Ureter (tissue), 1 donor: ENCODE measurements at regions not wholly inside any gene's neighbourhood (a gene's known extent, or its start where the extent isn't known, plus 50 kb on each side); places are given as distances from the start of the nearest gene placed in this dataset.

ENCODE experiments used
- DNase-seq: peaks from one replicate; pipeline ENCODE4 v3.0.0-alpha.2; 2020; ENCODE audit warnings: low spot score
- donor health status: DM: yes; HTN: yes; CAD: no.

DNA sequence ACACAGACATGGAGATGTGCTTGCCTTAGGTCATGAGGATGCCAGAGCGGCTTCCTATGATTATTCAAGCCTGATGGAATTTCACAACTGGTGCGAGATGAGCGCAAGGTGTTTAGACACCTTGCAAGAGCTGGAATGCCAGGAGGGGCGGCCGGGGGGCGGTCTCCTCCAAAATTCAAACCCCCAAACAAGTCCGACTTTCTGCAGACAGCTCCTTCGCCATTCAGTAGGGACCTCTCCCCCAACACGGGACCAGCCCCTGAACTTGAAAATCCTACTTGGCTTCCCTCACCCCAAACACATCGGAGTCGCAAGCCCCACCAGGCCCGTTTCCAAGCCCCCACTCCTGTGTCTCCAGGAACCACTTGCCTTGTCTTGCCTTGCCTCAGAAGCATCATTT lies 64.8 kb upstream of the ID2 start:
- no peak for DNase-seq

DNA sequence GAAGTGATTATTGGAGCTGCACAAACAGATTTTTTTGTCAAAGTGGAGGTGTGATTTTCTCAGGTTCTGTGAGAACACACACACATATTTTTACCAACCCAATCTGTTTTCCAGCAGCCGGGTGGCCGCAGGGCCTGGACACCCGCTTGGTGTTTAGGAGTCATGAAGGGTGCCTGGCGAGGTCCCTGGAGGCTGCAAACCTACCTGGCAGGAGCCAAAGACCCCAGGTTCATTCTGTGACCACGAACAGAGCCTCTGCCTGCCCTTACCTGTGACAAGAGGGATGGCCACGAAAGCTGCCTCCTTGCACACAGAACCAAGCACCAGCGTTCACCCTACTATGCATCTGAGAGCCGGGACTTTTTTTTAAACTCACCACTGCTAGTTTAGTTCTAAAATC lies 64.3 kb upstream of the ID2 start:
- DNase-seq = no peak

DNA sequence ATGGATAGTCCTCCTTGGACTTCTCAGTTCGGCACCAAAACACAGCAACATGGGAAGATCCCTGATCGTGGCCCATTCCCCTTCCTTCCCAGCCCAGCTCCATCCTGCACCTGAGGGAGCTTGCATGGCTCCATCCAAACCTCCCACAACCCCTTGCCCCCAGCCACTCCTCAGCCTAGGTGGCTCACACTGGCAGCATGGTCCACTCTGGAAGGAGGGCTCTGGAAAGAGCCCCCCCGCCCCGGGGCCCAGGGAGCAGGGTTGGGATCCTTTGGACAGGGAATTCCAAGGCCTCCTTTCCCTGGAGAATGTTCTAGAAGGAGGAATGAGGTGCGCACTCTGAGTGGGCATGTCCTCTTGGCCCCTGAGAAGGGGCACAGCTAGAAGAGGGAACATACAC lies 62.8 kb upstream of the ID2 start:
- DNase-seq = no peak

DNA sequence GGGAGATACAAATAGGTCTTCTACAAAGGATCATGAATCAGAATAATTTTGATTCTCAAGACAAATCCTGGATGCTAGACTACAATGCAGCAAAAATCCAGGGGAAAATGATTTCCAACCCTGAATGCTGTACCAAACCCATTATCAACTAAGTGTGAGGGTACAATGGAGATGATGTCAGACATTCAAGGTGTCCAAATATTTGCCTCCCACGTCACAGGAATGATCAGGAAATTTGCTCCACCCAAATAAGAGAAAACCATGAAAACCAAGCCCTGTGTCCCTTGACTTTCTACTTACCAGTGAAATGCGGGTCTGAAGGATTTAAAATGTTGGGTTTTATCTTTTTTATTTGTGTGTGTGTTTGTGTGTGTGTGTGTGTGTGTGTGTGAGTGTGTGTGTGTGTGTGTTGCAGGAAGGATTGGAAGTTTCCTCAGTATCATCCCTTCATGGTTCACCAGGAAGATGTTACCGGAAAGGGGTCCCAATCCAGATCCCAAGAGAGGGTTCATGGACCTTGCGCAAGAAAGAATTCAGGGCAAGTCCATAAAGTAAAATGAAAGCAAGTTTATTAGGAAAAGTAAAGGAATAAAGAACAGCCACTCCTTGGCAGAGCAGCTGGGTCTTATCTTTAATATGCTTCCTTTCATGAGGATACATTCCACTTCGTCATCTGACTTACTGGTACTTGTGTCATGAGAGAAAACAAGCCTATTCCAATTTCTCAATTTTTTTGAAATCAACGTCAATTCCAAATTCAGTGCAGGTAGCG lies 61.1 kb upstream of the ID2 start:
- no peak for DNase-seq

DNA sequence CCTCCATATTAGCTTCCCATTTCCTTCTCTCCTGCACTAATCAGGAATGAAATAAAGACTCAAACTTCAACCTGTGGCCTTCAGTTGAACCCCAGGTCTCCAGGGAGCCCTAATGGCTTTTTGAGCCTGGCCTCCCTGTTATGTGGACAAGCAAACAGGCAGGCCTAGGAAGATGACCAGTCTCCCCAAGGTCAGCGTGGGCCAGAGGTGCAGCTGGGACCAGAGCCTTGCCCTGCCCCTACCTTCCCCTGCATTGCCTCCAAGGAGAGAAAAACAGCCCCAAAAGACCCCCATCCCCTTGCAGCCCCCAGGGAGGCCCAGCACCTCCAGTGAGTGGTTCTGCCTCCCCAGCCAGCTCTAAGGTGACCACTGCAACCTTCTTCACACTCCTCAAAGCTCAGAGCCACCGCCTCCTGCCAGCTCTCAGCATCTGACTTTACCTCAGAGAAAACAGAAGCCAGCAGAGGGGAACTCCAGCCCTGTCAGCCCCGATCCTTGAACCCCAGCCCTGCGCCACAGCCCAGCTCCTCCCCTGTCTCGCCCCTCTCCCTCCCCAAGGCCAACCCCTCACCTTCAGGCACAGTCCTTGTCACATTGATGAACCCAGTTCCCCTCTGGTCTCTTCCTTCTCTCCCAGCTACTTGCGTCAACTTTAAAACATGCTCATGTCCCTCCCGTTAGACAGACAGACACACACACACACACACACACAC lies 59.5 kb upstream of the ID2 start:
- no peak for DNase-seq

DNA sequence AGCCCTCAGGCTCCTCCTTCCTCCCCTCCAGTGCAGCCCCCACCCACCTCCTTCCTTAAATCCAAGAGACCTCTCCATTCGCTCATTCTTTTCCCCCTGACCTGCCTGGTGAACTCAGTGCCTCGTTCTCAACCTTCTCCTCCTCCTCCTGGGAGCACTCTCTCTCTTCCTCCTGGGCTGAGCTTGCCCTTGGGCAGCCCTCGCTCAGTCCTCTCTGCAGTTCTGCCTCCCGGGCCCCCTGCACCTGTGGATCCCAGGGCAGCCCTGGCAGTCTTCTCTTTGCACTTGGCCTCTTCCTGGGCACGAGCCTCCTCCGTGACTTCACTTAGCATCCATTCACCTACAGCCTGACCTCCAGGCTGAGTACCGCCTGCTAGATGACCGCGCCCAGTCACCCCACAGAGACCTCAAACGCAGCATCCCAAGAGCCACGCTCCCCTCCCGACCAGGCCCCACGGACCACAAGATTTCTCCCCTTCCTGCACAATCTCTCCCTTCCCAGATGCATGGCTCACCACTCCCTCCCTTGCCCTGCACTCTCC lies 58.9 kb upstream of the ID2 start:
- DNase-seq = no peak

DNA sequence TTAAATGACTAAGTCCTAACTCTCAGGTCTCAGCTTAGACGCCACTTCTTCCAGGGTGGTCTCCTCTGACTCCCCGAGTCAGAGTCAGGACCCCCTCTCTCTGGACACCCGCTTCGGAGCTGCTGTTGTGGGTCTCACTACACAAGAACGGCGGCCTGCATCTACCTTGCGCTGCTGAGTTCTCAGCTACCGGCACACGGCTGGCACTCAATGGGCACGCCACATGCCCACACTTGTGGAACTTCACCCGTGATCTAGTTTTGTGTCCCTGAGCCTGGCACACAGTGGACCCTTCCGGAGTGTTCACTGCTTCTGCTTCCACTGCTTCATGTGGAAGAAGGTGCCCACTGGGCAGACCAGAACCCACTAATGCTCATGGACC lies 58.3 kb upstream of the ID2 start:
- DNase-seq = no peak

DNA sequence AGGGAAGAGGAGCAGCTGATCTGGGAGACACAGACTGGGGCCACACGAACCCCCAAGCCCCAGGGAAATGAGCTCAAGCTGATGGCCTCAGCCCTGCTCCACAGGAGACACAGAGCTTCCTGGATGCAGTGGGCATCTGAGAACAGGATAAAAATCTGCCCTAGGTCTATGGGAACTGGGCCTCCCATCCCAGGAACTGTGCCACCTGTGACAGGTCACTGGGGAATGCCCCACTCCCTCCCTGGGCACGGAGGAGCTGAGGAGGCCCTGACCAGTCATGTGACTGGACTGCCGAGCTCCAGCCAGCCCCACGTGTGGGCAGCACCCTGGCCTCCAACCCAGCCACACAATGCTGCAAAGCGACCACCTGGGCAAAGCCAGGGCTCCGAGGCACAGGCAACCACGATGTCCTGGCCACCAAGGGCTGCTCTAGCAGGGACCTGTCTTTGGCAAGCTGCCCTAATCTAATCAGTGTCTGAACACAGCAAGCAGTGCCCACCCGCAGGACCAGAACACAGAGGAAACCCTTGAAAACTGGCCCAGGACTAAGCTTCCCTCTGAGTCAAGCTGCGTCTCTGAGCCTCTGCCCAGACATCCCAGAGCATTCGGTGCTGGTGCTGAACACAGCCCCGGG lies 57.8 kb upstream of the ID2 start:
- no peak for DNase-seq

DNA sequence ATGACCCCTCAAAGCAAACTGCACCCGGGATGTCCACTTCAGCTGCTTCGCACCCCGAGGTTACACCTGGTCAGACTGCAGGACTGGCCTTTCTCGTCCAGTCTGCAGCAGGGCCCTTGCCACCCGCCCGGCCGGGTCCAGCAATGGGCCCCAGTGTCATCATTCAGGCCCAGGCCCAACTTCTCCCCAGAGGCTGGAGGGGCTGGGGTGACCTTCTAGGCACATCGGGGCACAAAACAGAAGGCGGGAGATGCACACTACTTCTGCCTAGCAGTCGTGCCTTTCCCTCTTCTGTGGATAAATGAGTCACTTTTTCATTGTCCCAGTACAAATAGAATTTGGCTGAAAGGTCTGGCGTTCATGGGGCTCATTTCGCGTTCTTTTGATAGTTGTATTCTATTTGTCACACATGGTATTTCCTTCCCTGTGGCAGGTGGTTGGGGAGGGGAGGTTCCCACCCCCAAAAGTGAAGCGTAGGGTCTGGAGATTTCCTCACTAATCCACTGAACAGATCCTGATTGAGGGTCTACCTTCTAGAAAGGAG lies 56.9 kb upstream of the ID2 start:
- no peak for DNase-seq

DNA sequence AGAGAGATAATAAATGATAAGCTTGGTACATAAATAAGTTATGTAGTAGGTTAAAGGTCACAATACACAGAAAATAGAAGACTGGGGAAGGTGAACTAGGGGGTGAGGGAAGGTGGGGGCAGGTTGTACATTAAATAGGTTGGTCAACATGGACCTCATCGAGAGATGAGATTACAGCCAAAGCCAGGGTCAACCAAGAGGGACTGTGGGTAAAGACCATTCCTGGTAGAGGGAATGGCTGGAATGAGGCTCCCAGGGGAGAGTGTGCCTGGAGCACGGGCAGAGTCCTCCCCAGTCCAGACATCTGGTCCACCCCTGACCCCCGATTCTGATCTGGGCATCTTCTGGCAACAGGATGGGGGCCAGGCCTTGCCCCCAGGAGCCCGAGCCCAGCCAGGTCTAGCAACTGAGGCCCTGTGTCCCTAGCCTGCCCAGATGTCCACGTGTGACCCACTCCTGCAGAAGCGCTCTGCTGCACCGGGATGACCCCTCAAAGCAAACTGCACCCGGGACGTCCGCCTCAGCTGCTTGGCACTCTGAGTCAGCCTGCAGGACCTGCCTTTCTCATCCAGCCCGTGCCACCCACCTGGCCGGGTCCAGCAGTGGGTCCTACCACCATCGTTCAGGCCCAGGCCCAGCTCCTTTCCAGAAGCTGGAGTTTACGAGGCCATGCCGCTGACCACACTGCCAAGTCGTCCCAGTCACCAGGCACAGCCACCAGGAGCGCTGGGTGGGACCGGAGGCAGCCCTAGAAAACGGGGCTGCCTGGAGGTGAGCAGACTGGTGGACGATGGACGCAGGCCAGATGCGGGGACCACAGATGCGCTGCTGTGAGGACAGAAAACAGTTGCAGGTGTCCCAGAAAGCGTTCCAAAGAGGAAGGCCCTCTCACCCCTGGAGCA lies 56.2 kb upstream of the ID2 start:
- no peak for DNase-seq

DNA sequence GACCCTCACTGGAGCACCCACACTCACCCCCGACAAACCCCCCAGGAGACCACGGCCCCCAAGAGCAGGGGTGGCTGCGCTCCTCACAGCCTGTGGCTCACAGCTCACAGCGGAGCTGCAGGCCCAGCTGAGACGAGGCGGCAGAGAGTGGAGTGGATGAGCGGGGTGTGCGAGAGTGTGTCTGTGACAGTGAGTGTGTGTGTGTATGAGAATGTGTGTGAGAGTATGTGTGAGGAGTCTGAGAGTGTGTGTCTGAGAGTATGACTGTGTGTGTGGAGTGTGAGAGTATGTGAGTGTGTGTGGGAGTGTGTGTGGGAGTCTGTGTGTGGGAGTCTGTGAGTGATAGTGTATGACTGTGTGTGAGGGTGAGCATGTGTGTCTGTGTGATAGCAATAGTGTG lies 55.3 kb upstream of the ID2 start:
- no peak for DNase-seq

DNA sequence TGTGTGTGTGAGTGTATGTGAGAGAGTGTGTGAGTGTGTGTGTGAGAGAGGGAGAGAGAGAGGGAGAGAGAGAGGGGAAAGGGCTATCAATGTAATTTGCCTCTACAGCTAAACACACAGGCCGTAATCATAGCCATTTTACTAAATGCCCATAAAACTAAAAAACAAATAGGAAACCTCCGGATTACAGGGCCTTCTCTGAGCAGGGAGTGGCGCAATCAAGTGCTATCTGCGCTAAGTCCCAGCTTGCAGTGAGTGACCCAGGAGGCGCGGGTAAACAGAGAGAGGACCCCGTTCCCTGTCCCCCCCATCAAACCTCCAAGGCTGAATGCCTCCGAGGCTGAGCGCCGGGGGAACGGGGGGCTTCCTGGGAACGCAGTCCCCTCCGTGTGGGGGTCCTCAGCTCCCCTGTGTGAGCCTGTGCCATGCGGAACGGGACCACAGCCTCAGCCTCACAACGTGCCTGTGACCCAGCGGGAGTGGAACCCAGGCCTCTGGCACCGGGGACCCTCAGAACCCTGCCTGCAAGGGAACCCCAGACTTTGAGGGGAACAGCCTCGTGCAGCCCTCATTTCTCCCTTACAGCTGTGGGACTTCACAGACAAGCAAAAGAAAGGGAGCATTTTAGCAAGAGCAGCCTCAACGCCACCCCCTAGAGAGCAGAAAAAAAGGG lies 54.7 kb upstream of the ID2 start:
- DNase-seq = no peak

DNA sequence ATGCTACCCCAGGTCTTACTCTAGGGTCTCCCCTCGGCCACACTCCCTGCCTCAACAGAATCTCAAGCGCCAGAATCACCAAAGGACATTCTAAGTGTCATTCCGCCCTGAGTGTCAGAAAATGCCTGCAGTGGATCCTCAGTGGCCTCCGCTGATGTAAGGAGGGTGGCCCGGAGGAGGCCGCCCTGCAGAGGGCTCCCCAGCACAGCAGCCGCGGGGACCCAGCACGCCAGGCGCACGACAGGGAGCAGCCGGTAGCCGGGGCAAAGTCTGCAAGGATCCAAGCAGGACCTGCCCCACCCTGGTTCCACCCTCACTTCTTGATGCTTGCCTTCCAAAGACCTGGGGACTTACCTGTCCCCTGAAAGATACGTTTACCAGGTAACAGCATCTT lies 54.2 kb upstream of the ID2 start:
- DNase-seq = no peak

DNA sequence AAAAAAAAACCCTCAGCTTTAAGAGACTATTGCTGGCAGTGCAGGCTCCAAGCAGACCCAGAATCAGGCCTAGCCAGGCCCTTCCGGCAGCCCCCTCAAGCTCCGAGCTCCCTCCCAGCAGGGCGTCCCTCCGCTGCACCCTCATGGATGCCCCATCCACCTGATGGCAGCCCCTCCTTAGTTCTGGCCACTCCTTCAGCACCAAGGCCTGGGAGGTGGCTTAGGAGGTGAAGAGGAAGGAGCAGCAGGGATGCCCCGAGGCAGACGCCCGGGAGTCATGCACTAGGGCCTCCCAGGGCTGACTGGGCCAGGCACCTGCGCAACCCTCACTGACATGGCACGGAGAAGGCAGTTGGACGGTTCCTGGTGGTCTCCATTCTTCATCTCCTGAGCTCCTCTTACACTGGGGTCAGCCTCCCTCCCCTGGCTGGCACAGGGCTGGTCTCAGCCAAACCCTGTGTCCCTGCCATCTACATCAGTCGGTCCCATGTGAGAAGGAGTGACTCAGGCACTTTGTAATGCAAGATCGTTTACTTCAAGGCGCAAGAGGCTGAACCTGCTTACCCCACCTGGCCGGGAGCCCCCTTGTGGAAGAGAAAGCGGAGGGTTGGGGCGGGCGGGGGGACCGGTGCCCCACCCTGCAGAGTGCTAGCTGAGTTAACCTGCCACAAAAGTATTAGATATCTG lies 53.5 kb upstream of the ID2 start:
- no peak for DNase-seq

DNA sequence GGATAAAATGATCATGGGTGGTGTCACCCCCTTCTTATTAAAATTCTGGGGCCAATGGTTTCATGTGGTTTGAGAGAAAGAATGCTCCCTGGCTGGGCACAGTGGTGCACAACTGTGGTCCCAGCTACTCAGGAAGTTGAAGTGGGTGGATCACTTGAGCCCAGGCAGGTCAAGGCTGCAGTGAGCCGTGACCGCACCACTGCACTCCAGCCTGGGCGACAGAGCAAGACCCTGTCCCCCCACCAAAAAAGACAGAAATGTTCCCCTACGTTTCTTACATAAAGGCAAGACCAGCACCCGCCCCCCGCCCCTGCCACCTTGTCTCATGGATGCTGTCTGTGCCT lies 53.0 kb upstream of the ID2 start:
- no peak for DNase-seq

DNA sequence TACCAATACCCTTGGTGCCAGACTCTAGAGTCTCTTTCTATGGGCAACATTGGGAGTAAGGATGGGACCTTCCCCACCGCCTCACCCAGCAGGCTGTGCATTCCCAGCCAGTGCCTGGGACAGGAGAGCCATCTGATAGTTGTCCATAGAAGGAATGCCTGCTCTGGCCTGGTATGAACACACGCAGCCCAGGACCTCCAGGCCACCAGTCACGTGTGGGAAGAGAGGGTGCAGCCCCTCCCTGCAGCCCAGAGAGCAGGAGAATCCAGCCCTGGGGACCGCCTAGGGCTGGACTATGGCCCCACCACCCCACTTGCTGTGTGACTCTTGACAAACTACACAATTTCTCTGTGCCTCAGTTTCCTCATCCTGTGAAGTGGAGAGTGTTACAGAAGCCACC lies 52.5 kb upstream of the ID2 start:
- DNase-seq = no peak

DNA sequence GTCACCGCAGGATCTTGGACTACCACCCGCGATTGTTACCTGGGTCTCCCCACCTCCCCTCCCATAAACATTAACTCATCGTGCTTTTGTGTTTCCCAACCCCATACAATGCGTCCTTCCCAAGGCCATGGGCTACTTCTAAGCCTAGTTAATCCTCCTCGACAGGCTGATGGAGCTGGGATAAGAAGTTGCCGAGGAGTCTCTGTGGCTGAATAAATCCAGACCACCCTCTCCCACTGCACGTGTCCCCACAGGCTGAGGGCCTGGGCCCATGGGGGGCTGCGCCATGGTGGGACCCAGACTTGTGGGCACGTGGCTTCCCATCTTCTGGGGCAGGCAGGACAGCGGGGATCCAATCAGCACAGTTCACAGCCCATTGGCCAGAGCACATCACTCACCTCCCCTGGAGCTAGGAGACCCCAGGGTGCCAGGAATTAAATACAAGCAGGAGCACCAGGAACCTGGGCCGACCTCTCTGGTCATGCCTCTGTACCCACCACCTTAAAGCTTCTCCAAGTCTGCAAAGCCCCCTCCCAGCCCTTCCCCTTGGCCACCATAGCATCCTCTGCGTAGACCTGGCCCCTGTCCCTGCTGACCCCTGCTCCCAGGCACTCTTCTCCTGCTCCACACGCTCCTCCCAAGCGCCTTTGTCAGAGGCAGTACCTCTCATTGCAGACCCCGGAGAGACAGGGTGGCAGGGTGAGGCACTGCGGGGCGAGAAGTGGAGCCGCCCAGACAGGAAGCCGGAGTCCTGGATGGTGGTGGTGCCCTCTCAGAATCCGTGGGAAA lies 51.0 kb upstream of the ID2 start:
- no peak for DNase-seq

DNA sequence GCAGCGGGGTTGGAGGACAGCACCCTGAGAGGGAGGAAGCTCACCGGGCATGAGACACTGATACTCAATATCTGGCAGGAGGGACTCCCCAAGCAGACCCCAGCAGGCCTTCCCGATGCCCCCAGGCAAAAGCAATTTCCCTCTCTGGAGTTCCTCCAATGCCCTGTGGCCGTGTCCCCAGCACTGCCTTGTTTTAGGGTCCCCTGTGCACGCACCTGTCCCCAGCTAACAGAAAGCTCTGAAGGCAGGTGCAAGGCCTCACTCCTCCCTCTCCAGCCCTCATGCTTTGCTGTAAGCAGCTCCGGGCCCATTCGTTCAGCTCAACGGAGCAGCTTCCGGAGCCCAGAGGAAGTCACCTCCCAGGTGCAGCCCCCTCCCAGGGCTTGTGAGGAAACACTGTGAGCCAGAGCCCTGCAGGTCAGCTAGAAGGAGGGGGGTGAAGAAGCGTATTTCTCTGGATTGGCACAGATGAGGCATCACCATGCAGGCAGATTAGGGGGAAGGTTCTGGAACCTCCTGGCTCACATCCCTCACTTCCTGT lies 50.3 kb upstream of the ID2 start:
- DNase-seq = no peak
